ENCODE measurements at regions not wholly inside any gene's neighbourhood (a gene's known extent, or its start where the extent isn't known, plus 50 kb on each side); places are given as distances from the start of the nearest gene placed in this dataset.

GRCh38 chr2:187058198-187058597 lies 209.2 kb upstream of the ZSWIM2 start:
- TF ChIP-seq CTCF (IDR thresholded peaks at IDR 0.05; ENCODE audit: low read depth, low read length) (no peak), POLR2A (IDR thresholded peaks at IDR 0.05; ENCODE audit: extremely low read depth, insufficient read length) (no peak)

Measured in NB4 (cell line).